T-helper 17 cell (primary cell): ENCODE measurements at regions not wholly inside any gene's neighbourhood (a gene's known extent, or its start where the extent isn't known, plus 50 kb on each side); places are given as distances from the start of the nearest gene placed in this dataset.

Experiments
- ATAC-seq: fragments of 150-1000 bp; cut with Tn5 transposase; 2 replicates; pipeline ENCODE4 v1.10.0; 2021; ENCODE audit warnings: mild to moderate bottlenecking, moderate library complexity
- DNase-seq, 3 donors: peaks; one replicate each; pipeline versions ENCODE4 v3.0.0 to v3.0.0-alpha.2; 2020 to 2021
- H3K9me3 ChIP-seq: one replicate; pipeline ENCODE4 v1.7.0; 2013; ENCODE audit warnings: low read length, mild to moderate bottlenecking; ENCODE audit not compliant: control insufficient read depth, poor library complexity, severe bottlenecking
- H3K27ac Mint-ChIP-seq: one replicate; pipeline ENCODE4 v1.8.0; 2022; ENCODE audit warnings: mild to moderate bottlenecking, moderate library complexity, mixed read lengths
- H3K27me3 Mint-ChIP-seq: one replicate; pipeline ENCODE4 v1.8.0; 2022; ENCODE audit warnings: mixed read lengths
- H3K36me3 Mint-ChIP-seq: one replicate; pipeline ENCODE4 v1.8.0; 2022; ENCODE audit warnings: low read depth, mixed read lengths
- H3K4me1 Mint-ChIP-seq: one replicate; pipeline ENCODE4 v1.8.0; 2022; ENCODE audit warnings: mild to moderate bottlenecking, mixed read lengths
- H3K4me3 Mint-ChIP-seq: one replicate; pipeline ENCODE4 v1.8.0; 2022; ENCODE audit warnings: mild to moderate bottlenecking, moderate library complexity, mixed read lengths

- ATAC-seq (no peak), DNase-seq (no peak)
- Mint-ChIP-seq H3K4me1 (peaks cover 2% of the 10 kb centered on the region), H3K27ac (no peak overlapping the region), H3K4me3 (no peak overlapping the region), H3K36me3 (no peaks in the 10 kb centered on the region), H3K27me3 (peaks cover 73% of the 10 kb centered on the region)
- no peaks in the 10 kb centered on the region for H3K9me3 ChIP-seq
Observed at GRCh38 chr15:62935300-62936081, 107.1 kb upstream of the TPM1 start.

- Mint-ChIP-seq H3K27ac (no peak overlapping the region), H3K4me1 (peaks cover 2% of the 10 kb centered on the region), H3K27me3 (peaks cover 91% of the 10 kb centered on the region), H3K36me3 (peaks cover 3% of the 10 kb centered on the region), H3K4me3 (no peak overlapping the region)
- ATAC-seq = no peak
- no peaks in the 10 kb centered on the region for H3K9me3 ChIP-seq
- no peak for DNase-seq
Observed at GRCh38 chr15:62938825-62939224, 103.7 kb upstream of the TPM1 start.

- no peaks in the 10 kb centered on the region for H3K9me3 ChIP-seq
- Mint-ChIP-seq H3K4me1 (peaks cover 5% of the 10 kb centered on the region), H3K4me3 (no peak overlapping the region), H3K27me3 (peaks cover 89% of the 10 kb centered on the region), H3K36me3 (peaks cover 3% of the 10 kb centered on the region), H3K27ac (no peak overlapping the region)
- no peak for DNase-seq
- no peak for ATAC-seq
Observed at GRCh38 chr15:62940093-62940754, 102.3 kb upstream of the TPM1 start.

- DNase-seq (no peak), ATAC-seq (no peak)
- no peaks in the 10 kb centered on the region for H3K9me3 ChIP-seq
- H3K36me3 Mint-ChIP-seq = peaks cover 3% of the 10 kb centered on the region
- no peak overlapping the region for H3K27ac Mint-ChIP-seq
- no peak overlapping the region for H3K4me3 Mint-ChIP-seq
- peaks cover 5% of the 10 kb centered on the region for H3K4me1 Mint-ChIP-seq
- peaks cover 89% of the 10 kb centered on the region for H3K27me3 Mint-ChIP-seq
Observed at GRCh38 chr15:62940755-62941361, 101.7 kb upstream of the TPM1 start.

GRCh38 chr15:62941699-62942098 lies 100.8 kb upstream of the TPM1 start:
- peaks cover 3% of the 10 kb centered on the region for H3K36me3 Mint-ChIP-seq
- H3K4me3 Mint-ChIP-seq = no peak overlapping the region
- H3K27me3 Mint-ChIP-seq = peaks cover 86% of the 10 kb centered on the region
- H3K27ac Mint-ChIP-seq = no peak overlapping the region
- H3K4me1 Mint-ChIP-seq = peaks cover 5% of the 10 kb centered on the region
- no peak for DNase-seq
- ATAC-seq = no peak
- no peaks in the 10 kb centered on the region for H3K9me3 ChIP-seq

- no peaks in the 10 kb centered on the region for H3K9me3 ChIP-seq
- H3K27ac Mint-ChIP-seq = no peak overlapping the region
- ATAC-seq (no peak), DNase-seq (no peak)
- H3K4me1 Mint-ChIP-seq = peaks cover 5% of the 10 kb centered on the region
- H3K4me3 Mint-ChIP-seq = no peak overlapping the region
- peaks cover 88% of the 10 kb centered on the region for H3K27me3 Mint-ChIP-seq
- H3K36me3 Mint-ChIP-seq = peaks cover 3% of the 10 kb centered on the region
Observed at GRCh38 chr15:62942428-62942827, 100.1 kb upstream of the TPM1 start.

- H3K4me3 Mint-ChIP-seq = no peak overlapping the region
- H3K4me1 Mint-ChIP-seq = peaks cover 3% of the 10 kb centered on the region
- H3K36me3 Mint-ChIP-seq = peaks cover 6% of the 10 kb centered on the region
- no peak overlapping the region for H3K27ac Mint-ChIP-seq
- no peaks in the 10 kb centered on the region for H3K9me3 ChIP-seq
- no peak for ATAC-seq
- no peak for DNase-seq
- H3K27me3 Mint-ChIP-seq = peaks cover 90% of the 10 kb centered on the region
Observed at GRCh38 chr15:62945063-62945462, 97.5 kb upstream of the TPM1 start.

- no peak overlapping the region for H3K4me3 Mint-ChIP-seq
- no peak overlapping the region for H3K27ac Mint-ChIP-seq
- ATAC-seq (no peak), DNase-seq (no peak)
- peaks cover 3% of the 10 kb centered on the region for H3K4me1 Mint-ChIP-seq
- peaks cover 90% of the 10 kb centered on the region for H3K27me3 Mint-ChIP-seq
- H3K36me3 Mint-ChIP-seq = peaks cover 6% of the 10 kb centered on the region
- H3K9me3 ChIP-seq = no peaks in the 10 kb centered on the region
Observed at GRCh38 chr15:62945760-62946159, 96.8 kb upstream of the TPM1 start.

GRCh38 chr15:62946940-62947339 lies 95.6 kb upstream of the TPM1 start:
- no peaks in the 10 kb centered on the region for H3K9me3 ChIP-seq
- H3K27me3 Mint-ChIP-seq = peaks cover 90% of the 10 kb centered on the region
- no peak overlapping the region for H3K4me3 Mint-ChIP-seq
- DNase-seq = no peak
- no peak overlapping the region for H3K27ac Mint-ChIP-seq
- ATAC-seq = no peak
- H3K4me1 Mint-ChIP-seq = peaks cover 3% of the 10 kb centered on the region
- peaks cover 6% of the 10 kb centered on the region for H3K36me3 Mint-ChIP-seq

- Mint-ChIP-seq H3K4me1 (no peaks in the 10 kb centered on the region), H3K36me3 (peaks cover 6% of the 10 kb centered on the region), H3K27ac (no peak overlapping the region), H3K4me3 (no peak overlapping the region), H3K27me3 (peaks cover 80% of the 10 kb centered on the region)
- H3K9me3 ChIP-seq = no peaks in the 10 kb centered on the region
- ATAC-seq (no peak), DNase-seq (no peak)
Observed at GRCh38 chr15:62950462-62950931, 92.0 kb upstream of the TPM1 start.

- ATAC-seq = no peak
- H3K36me3 Mint-ChIP-seq = peaks cover 6% of the 10 kb centered on the region
- peaks cover 72% of the 10 kb centered on the region for H3K27me3 Mint-ChIP-seq
- no peaks in the 10 kb centered on the region for H3K9me3 ChIP-seq
- no peaks in the 10 kb centered on the region for H3K4me1 Mint-ChIP-seq
- H3K27ac Mint-ChIP-seq = no peak overlapping the region
- no peak overlapping the region for H3K4me3 Mint-ChIP-seq
- DNase-seq = no peak
Observed at GRCh38 chr15:62951481-62951880, 91.1 kb upstream of the TPM1 start.

GRCh38 chr15:62953021-62953420 lies 89.5 kb upstream of the TPM1 start:
- H3K27me3 Mint-ChIP-seq = peaks cover 60% of the 10 kb centered on the region

GRCh38 chr15:62953496-62954045 lies 89.0 kb upstream of the TPM1 start:
- H3K9me3 ChIP-seq = no peaks in the 10 kb centered on the region
- Mint-ChIP-seq H3K4me3 (no peak overlapping the region), H3K4me1 (peaks cover 3% of the 10 kb centered on the region), H3K27me3 (peaks cover 54% of the 10 kb centered on the region), H3K27ac (no peak overlapping the region), H3K36me3 (peaks cover 6% of the 10 kb centered on the region)
- no peak for DNase-seq
- ATAC-seq = no peak

More at GRCh38 chr15:62953021-62953420, 89.5 kb upstream of the TPM1 start:
- no peak overlapping the region for H3K4me3 Mint-ChIP-seq
- ATAC-seq (no peak), DNase-seq (no peak)
- H3K27ac Mint-ChIP-seq = no peak overlapping the region
- H3K4me1 Mint-ChIP-seq = peaks cover 2% of the 10 kb centered on the region
- H3K36me3 Mint-ChIP-seq = peaks cover 6% of the 10 kb centered on the region
- no peaks in the 10 kb centered on the region for H3K9me3 ChIP-seq
